Right lobe of liver (tissue), 6 donors: ENCODE measurements at regions not wholly inside any gene's neighbourhood (a gene's known extent, or its start where the extent isn't known, plus 50 kb on each side); places are given as distances from the start of the nearest gene placed in this dataset.
"Not testable (repeated sequence)": the region's sequence is repeated elsewhere in the genome, so short reads cannot be mapped to it uniquely, and the experiment has no call there.

Experiments used
- ATAC-seq, 4 donors: fragments of 200-7000 bp; cut with Tn5 transposase; one replicate each; pipeline ENCODE4 v1.9.1; 2020; ENCODE audit warnings: mild to moderate bottlenecking in 4 of 4, moderate library complexity in 4 of 4
- DNase-seq, 3 donors: peaks; one replicate each; pipeline ENCODE4 v3.0.0-alpha.2; 2020
- H3K27ac ChIP-seq, 3 donors: fragments of 200-600 bp; one replicate each; pipeline ENCODE4 v1.8.0; 2022
- H3K27me3 ChIP-seq, 2 donors: fragments of 200-600 bp; one replicate each; pipeline ENCODE4 v1.8.0; 2022
- H3K36me3 ChIP-seq, 4 donors: fragments of 200-600 bp; sonication (generic) in 1 of 4; one replicate each; pipeline versions ENCODE4 v1.5.1 to v1.8.0; 2017 to 2022; ENCODE audit warnings: control low read depth in 1 of 4
- H3K4me1 ChIP-seq, 4 donors: fragments of 200-600 bp; sonication (generic) in 1 of 4; one replicate each; pipeline versions ENCODE4 v1.5.1 to v1.8.0; 2017 to 2022; ENCODE audit warnings: control low read depth in 1 of 4
- H3K4me3 ChIP-seq, 3 donors: fragments of 200-600 bp; one replicate each; pipeline ENCODE4 v1.8.0; 2022
- H3K9me3 ChIP-seq, 4 donors: fragments of 200-600 bp; sonication (generic) in 1 of 4; one replicate each; pipeline versions ENCODE4 v1.5.1 to v1.8.0; 2017 to 2022; ENCODE audit warnings: control low read depth in 1 of 4
- POLR2A ChIP-seq: fragments of 450-650 bp; IDR thresholded peaks from one replicate; pipeline ENCODE4 v1.6.1; 2017; ENCODE audit warnings: antibody characterized with exemption, mild to moderate bottlenecking
- WGBS: methylation state at CpG from one replicate; pipeline ENCODE4 v1.1.6; 2018; ENCODE audit warnings: low coverage, low lambda C conversion rate; ENCODE audit not compliant: insufficient coverage; ENCODE audit errors: missing lambda C conversion rate; 5-methylcytosine and 5-hydroxymethylcytosine counted together
- intact Hi-C, 2 donors: fragments of 100-400 bp; cut with DNase I; formaldehyde crosslinking; loops; one replicate each; pipeline versions ENCODE4 v1.11.2 to v1.14.1; 2022
- TF ChIP-seq, protein P1 (sequence below), 4 donors: fragments of 200-600 bp in 3 of 4; fragments of 450-650 bp in 1 of 4; IDR thresholded peaks; one replicate each; pipeline versions ENCODE4 v1.5.1 to v1.8.0; 2016 to 2022; ENCODE audit warnings: antibody characterized with exemption in 4 of 4, mild to moderate bottlenecking in 2 of 4
- donor health status: DM: no; HTN: yes; CAD: no.
- donor health status: DM: no; HTN: no; CAD: no.
- donor health status: DM: no; HTN: no; CAD: no.
- donor health status: DM: no; HTN: yes; CAD: no.
- donor health status: DM: no; HTN: yes; CAD: no.

DNA sequence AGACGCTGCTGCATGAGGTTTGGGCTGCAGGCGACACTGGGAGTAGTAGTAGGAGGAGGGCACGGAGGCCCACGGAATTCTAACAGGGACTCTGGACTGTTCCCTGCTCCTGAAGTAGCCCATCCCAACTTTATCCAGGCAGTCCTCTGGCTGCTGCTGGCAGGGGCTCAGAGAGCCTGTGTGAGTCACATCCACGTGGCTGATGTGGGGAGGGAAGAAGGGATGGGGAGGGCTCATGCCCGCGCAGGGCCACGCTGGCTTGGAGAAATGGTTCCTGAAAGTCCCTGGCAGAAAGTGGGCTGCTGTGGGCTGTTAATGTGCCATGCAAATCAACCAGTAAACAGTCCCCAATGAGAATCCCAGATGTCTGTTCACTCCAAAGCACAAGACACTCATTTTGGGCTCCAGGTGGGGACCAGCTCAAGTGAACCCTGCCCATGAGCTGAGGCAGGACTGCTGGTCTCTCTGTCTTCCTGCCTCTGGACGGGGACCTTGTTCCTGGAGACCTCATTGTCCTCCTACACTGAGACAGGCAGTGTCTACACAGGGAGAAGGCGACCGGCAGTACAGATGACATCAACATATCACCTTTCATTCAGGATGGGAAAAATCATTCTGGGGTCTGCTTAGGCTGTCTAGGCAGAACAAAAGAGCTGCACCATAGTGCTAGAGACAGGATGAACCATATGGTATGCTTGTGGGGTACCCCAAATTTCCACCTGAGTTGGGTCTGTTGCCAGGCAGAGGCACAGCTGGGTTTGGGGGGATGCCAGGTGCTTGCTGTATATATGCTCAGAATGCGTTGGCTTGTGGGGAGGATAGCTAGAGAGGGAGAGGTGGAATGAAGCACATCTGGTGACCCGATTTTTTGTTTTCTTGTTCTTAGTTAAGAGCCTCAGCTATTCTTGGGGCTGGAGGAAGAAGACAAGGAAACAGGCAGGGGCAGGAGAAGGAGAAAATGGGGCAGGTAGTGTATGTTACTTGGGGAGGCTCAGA lies 57.9 kb upstream of the FMOD start:
- DNase-seq = peak in 2 of 3 donors; percentile 47 to 60

DNA sequence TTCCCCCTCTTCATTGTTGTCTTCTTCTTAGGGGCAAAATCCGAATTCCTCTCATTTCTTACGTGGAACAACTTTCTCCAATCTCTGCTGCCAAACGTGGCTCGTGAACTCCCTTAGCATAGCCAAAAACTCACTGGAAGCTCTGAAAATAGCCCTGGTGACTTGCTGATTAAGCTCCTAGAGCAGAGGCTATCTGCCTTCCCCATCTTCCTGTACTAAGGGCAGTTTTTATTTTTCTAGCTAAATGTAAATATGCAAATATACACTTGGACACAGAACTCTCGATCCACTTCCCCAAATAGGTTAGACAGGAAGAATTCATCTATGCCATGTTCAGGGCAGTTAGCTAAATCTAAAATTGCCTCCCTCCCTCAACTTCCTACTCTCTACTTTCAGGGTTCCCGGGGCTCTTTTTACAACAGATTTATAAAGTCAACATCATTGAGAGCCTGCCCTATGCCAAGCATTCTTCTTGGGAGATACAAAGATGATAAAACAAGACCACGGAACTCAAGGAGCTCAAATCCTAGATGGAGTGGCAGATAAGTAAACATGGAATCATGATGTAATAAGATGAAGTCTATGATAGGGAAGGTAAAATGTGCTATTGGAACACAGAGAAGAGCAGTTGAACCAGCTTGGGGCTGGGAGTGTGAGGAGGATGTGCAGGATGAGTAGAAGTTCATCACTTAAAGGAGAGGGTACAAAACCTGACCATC lies 59.4 kb upstream of the FMOD start:
- H3K4me3 ChIP-seq = no peak overlapping the region
- peak in 3 of 4 donors; percentile 31 to 46 (median 35) for ATAC-seq
- 16% methylated on average over 7 of the region's 7 CpGs for WGBS
- H3K4me1 ChIP-seq = no peaks in the 10 kb centered on the region
- H3K27ac ChIP-seq = no peak overlapping the region
- no peak for DNase-seq
- intact Hi-C loops = no loop called here
- H3K9me3 ChIP-seq = no peaks in the 10 kb centered on the region
- TF ChIP-seq POLR2A = no peak
- TF ChIP-seq, protein P1, sequence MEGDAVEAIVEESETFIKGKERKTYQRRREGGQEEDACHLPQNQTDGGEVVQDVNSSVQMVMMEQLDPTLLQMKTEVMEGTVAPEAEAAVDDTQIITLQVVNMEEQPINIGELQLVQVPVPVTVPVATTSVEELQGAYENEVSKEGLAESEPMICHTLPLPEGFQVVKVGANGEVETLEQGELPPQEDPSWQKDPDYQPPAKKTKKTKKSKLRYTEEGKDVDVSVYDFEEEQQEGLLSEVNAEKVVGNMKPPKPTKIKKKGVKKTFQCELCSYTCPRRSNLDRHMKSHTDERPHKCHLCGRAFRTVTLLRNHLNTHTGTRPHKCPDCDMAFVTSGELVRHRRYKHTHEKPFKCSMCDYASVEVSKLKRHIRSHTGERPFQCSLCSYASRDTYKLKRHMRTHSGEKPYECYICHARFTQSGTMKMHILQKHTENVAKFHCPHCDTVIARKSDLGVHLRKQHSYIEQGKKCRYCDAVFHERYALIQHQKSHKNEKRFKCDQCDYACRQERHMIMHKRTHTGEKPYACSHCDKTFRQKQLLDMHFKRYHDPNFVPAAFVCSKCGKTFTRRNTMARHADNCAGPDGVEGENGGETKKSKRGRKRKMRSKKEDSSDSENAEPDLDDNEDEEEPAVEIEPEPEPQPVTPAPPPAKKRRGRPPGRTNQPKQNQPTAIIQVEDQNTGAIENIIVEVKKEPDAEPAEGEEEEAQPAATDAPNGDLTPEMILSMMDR (IDR thresholded peaks at IDR 0.05) = no peak
- H3K36me3 ChIP-seq = no peaks in the 10 kb centered on the region
- no peaks in the 10 kb centered on the region for H3K27me3 ChIP-seq

More for the DNA sequence above, 57.9 kb upstream of the FMOD start:
- Histone ChIP-seq H3K27me3 (no peaks in the 10 kb centered on the region), H3K27ac (no peak overlapping the region), H3K9me3 (no peaks in the 10 kb centered on the region), H3K36me3 (no peaks in the 10 kb centered on the region), H3K4me3 (no peak overlapping the region), H3K4me1 (no peaks in the 10 kb centered on the region)
- no peak for TF ChIP-seq POLR2A
- TF ChIP-seq, protein P1 (IDR thresholded peaks at IDR 0.05) = no peak
- intact Hi-C loops = no loop called here
- ATAC-seq = peak; percentile 40 to 78 (median 48)
- WGBS = 64% methylated on average over 6 of the region's 13 CpGs

DNA sequence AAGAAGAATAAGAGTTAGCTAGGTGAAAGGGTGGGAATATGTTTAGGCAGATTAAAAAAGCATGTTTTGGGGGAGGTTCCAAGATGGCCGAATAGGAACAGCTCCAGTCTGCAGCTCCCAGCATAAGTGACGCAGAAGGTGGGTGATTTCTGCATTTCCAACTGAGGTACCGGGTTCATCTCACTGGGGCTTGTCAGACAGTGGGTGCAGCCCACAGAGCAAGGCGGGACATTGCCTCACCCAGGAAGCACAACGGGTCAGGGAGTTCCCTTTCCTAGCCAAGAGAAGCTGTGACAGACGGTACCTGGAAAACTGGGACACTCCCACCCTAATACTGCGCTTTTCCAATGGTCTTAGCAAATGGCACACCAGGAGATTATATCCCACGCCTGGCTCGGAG lies 60.5 kb upstream of the FMOD start:
- H3K27ac ChIP-seq, H3K4me1 ChIP-seq, intact Hi-C loops, H3K9me3 ChIP-seq, ATAC-seq, H3K4me3 ChIP-seq, H3K27me3 ChIP-seq, H3K36me3 ChIP-seq, DNase-seq: not testable (repeated sequence)
- WGBS = 81% methylated on average over 3 of the region's 9 CpGs

DNA sequence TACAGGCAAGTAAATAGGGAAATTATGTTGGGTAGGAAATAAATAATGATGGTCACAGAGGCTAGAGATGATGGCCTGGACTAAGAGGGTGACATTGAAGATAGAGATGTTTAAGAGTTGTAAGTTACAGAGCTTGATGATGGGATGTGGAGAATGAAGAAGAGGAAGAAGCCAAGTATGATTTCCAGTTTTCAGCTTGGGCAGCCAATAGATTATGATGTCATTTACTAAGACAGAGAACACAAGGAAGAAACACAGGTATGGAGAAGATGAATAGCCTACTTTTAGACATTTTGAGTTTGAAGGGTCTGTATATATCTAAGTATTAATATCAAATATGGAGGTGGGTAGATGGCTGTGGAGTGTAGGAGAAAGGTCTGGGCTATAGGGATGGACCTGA lies 56.0 kb upstream of the PRELP start:
- Histone ChIP-seq H3K4me3 (no peak overlapping the region), H3K4me1 (no peaks in the 10 kb centered on the region), H3K36me3 (no peaks in the 10 kb centered on the region), H3K27me3 (no peaks in the 10 kb centered on the region), H3K27ac (no peak overlapping the region), H3K9me3 (no peaks in the 10 kb centered on the region)
- intact Hi-C loops = no loop called here
- ATAC-seq (no peak), DNase-seq (no peak)
- TF ChIP-seq, protein P1 (IDR thresholded peaks at IDR 0.05) = no peak
- no peak for TF ChIP-seq POLR2A

DNA sequence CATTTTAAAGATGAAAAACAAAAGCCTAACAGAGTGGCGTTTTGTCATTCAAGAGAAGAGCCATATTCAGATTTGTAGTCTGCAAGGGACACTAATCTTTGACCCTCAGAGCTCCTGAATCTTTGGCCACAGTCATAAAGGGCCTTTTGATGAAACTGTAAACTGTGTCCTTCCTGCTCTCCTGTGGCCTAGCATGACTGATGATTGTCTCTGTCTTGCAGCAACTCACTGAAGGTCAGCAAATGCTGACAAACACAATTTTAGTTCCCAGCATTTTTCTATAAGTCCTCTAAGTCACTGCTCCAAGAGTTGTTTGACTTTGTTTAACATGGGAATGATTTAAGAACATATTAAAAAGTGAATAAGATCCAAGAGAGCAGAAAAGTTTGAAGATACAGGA lies 55.3 kb upstream of the PRELP start:
- 60% methylated on average over 1 of the region's 1 CpG for WGBS
- ATAC-seq = no peak
- DNase-seq = no peak
- no peaks in the 10 kb centered on the region for H3K4me1 ChIP-seq
- H3K27me3 ChIP-seq = no peaks in the 10 kb centered on the region
- H3K36me3 ChIP-seq = no peaks in the 10 kb centered on the region
- no peak overlapping the region for H3K27ac ChIP-seq
- intact Hi-C loops = no loop called here
- TF ChIP-seq, protein P1 (IDR thresholded peaks at IDR 0.05) = no peak
- no peak for TF ChIP-seq POLR2A
- H3K4me3 ChIP-seq = no peak overlapping the region
- no peaks in the 10 kb centered on the region for H3K9me3 ChIP-seq
